ENCODE measurements at regions not wholly inside any gene's neighbourhood (a gene's known extent, or its start where the extent isn't known, plus 50 kb on each side); places are given as distances from the start of the nearest gene placed in this dataset.
A peak's percentile ranks its signal among the peaks of the same experiment; 100 is the strongest.

DNA sequence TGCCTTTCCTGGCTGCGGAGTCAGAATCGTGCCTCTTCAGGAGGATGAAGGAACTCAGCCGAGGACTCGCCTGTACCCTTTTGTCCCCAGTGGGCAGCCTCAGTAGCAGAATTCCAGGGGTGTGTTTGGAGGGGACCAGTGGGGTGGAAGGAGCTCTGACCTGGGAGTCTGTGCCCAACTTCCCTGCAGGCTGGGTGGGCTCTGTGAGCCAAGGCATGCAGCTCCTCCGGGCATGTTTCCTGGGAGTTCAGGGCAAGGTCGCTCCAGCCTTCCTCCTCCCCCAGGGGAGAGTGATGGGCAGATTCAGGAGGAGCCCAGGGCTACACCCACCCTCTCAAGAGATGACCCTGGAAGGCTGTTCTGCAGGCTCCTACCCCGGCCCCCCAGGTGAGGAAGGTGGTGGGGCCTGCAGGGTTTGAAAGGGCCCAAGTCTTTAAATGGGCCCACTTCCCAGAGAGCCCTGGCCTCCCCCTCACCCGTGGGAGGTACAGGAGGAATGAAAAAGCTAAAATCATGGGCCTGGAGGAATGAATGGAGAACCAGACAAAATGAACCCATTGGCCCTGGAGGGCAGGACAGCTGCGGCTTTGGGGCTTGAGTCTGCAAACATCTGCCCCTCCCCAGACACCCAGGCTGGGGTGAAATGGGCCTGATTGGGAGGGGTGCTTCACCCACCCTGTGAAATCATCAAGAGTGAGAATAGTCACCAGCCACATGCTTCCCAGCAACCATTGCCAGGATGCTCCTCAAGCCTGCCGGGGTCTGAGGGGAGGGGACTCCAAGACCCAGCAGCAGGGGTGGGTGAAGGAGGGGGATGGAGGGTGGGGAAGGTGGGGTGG lies 77.6 kb upstream of the PMEPA1 start:
- Mint-ChIP-seq H3K4me3 (no peak overlapping the region), H3K4me1 (no peaks in the 10 kb centered on the region), H3K36me3 (no peaks in the 10 kb centered on the region), H3K9me3 (peaks cover 3% of the 10 kb centered on the region), H3K27me3 (peaks cover 40% of the 10 kb centered on the region), H3K27ac (no peak overlapping the region)
- no peak for ATAC-seq

DNA sequence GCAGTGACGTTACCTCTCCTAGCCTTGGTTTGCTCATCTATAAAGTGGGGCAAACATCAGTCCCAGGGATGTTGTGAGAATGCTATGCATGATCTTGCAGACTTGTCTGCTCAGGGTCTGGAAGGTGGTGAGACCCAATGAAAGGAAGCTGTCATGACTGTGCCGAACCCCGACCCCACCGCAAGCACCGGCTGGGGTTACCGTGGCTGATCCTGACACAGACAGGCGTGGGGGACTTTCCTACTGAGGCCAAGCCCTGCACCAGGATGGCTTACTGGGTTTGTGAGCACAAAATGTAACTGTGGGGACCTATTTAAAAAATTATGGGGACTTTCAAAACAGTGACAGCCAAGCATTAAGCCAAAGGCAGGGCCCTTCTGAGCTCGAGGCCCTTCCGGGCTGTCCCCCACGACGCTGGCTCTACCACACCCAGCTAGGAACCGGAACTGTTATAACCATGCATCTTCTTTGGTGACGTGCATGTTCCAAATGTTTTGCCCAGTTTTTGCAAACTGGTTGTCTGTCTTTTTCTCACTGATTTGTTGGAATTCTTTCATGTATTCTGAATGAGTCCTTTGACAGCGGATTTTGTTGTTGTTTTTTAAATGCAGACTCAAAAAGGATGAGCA lies 76.6 kb upstream of the PMEPA1 start:
- peaks cover 49% of the 10 kb centered on the region for H3K27me3 Mint-ChIP-seq
- ATAC-seq = no peak
- no peak overlapping the region for H3K4me3 Mint-ChIP-seq
- H3K36me3 Mint-ChIP-seq = no peaks in the 10 kb centered on the region
- H3K9me3 Mint-ChIP-seq = peaks cover under 1% of the 10 kb centered on the region
- no peak overlapping the region for H3K27ac Mint-ChIP-seq
- H3K4me1 Mint-ChIP-seq = no peaks in the 10 kb centered on the region

DNA sequence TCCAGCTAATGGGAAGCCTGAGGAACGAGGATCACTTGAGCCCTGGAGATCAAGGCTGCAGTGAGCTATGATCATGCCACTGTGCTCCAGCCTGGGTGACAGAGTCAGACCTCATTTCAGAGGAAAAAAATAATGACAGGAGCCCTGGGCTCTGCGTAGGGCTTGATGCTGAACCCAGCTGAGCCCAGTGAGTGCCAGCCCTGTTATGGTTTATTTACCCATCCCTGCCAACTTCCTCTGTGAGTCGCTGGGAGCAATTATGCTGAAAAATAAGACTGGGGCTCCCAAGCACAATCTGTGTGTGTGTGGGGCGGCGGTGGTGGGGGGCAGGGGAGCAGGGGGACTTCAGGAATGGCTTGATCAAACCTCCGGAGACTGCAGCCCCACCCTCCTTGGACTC lies 75.9 kb upstream of the PMEPA1 start:
- Mint-ChIP-seq H3K36me3 (no peaks in the 10 kb centered on the region), H3K27ac (no peak overlapping the region), H3K27me3 (peaks cover 56% of the 10 kb centered on the region), H3K9me3 (peaks cover 5% of the 10 kb centered on the region), H3K4me3 (no peak overlapping the region), H3K4me1 (no peaks in the 10 kb centered on the region)
- ATAC-seq = no peak

DNA sequence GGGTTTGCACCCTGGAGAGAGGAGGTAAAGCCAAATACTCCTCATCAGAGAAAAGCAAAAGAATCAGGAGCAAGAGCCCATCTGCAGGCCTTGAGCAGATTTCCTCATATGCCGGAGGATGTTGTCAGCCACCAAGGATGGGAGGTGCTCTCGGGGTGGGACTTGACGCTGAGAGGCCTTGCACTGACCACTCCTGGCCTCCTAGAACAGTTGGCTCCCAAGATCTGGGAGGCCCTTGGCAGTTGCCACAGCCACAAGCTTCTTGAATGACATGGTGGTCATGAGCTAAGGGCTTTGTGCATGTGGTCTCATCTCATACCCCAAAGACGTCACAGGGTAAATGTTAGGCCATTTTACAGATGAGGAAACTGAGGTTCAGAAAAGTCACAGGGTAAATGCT lies 75.2 kb upstream of the PMEPA1 start:
- no peak for ATAC-seq
- no peak overlapping the region for H3K27ac Mint-ChIP-seq
- peaks cover 5% of the 10 kb centered on the region for H3K9me3 Mint-ChIP-seq
- H3K36me3 Mint-ChIP-seq = no peaks in the 10 kb centered on the region
- no peaks in the 10 kb centered on the region for H3K4me1 Mint-ChIP-seq
- H3K27me3 Mint-ChIP-seq = peaks cover 63% of the 10 kb centered on the region
- H3K4me3 Mint-ChIP-seq = no peak overlapping the region

DNA sequence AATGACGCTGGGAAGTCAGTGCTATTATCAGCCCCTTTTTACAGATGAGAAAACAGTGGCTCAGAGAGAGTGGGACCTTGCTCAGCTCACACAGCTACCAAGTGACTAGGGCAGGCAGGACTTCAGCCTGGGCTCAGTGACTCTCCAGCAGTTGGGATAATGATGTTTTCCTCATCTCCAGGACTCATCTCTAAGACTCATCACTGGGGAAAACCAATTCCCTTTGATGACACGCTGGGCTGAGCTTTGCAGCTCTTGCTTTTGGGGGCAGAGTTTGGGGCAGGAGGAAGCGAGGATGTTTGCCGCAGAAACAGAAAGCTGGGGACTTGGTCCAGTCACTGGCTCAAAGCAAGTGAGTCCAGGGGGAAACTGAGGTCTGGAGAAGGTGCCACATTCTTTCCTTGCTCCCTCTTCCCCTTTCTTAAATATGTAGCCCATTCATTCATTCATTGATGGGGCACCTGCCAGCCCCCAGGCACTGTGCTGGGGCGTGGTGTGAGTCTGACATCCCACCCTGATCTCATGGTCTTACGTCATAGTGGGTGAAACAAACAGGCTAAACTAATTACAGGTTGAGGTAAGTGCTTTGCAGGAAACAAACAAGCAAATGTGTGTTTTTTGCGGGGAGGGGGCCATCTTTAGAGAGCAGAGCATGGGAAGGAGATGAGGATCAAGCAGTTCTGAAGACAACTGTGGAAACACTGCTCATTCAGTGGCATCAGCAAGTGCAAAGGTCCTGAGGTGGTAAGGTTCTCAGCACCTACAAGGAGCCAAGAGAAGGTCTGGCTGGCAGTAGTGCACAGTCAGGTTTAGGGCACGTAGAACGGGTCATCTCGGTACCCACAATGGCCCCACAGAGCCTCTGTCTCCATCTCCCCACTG lies 74.4 kb upstream of the PMEPA1 start:
- Mint-ChIP-seq H3K27me3 (peaks cover 67% of the 10 kb centered on the region), H3K4me3 (no peak overlapping the region), H3K9me3 (peaks cover 5% of the 10 kb centered on the region), H3K27ac (no peak overlapping the region), H3K36me3 (no peaks in the 10 kb centered on the region), H3K4me1 (no peaks in the 10 kb centered on the region)
- ATAC-seq = no peak

DNA sequence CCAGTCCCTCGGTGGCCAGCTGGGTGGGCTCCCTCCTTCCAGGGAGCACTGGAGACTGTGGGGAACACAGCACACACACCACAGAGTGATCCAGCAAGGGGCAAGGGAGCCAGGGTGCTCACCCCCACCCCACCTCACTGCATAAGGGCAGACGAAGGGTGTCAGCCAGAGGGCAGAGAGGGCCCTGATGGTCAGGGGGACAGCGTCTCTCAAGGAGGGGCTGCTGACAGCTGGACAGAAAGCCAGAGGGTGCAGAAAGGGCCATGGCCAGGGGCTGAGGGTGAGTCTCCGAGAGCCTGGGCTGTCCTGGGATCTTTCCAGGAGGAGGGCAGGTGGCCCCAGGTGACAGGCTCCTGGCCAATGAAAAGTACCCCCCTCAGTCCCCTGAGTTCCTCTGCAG lies 73.4 kb upstream of the PMEPA1 start:
- Mint-ChIP-seq H3K4me3 (no peak overlapping the region), H3K36me3 (no peaks in the 10 kb centered on the region), H3K9me3 (peaks cover 5% of the 10 kb centered on the region), H3K27ac (no peak overlapping the region), H3K4me1 (no peaks in the 10 kb centered on the region), H3K27me3 (peaks cover 58% of the 10 kb centered on the region)
- ATAC-seq = no peak

DNA sequence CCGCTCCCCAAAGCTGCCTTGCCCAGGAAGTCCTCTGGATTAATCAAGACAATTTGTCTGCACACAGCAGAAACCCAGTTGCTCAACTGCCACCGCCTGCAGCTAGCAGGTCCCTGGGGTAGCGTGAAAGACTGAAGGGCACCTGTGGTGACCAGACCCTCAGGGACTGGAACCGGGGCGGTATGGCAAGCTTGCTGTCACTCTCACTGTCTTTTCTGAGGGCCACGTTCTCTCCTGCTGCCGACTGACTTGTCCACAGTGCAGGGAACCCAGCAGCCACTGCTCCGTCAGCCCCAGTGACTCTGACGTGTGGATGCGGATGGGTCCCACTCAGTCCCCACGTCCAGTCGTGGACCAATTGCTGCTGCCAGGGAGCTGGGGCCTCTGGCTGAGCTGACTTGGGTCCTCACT lies 72.8 kb upstream of the PMEPA1 start:
- H3K36me3 Mint-ChIP-seq = no peaks in the 10 kb centered on the region

DNA sequence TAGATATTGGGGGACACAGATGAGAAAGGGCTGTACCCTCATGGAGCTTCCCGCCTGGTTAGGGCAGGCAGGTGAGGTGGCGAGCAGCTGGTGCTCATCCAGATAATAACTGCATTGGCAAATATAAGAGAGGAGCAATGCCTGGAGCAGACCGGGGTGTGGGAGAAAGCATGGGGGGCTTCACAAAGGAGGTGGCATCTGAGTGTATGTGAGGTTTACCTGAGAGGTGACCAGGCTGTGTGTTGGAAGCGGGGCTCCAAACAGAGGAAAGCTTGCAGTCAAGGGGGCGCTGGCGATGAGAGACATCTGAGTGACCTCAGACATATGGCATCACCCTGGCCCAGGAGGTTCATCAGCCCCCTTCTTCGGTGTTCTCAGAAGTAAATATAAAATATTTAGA lies 72.1 kb upstream of the PMEPA1 start:
- H3K27ac Mint-ChIP-seq = no peak overlapping the region
- H3K27me3 Mint-ChIP-seq = peaks cover 46% of the 10 kb centered on the region

More for the DNA sequence above, 72.8 kb upstream of the PMEPA1 start:
- Mint-ChIP-seq H3K9me3 (peaks cover 5% of the 10 kb centered on the region), H3K27me3 (peaks cover 53% of the 10 kb centered on the region), H3K4me3 (no peak overlapping the region), H3K27ac (no peak overlapping the region), H3K4me1 (no peaks in the 10 kb centered on the region)
- no peak for ATAC-seq

DNA sequence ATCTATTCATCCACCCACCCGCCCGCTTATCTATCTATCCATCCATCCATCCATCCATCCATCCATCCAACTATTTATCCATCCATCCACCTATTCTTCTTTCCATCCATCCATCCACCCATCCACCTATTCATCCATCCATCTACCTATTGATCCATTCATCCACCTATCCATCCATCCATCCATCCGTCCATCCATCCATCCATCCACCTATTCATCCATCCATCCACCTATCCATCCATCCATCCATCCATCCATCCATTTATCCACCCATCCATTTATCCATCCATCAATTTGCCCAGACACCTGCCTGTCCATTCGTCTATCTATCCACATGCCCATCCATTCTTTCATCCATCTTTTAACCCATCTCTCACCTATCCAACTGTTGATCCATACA lies 71.1 kb upstream of the PMEPA1 start:
- no peak for ATAC-seq
- H3K4me1 Mint-ChIP-seq = no peaks in the 10 kb centered on the region
- H3K9me3 Mint-ChIP-seq = peaks cover 5% of the 10 kb centered on the region
- no peak overlapping the region for H3K4me3 Mint-ChIP-seq
- H3K27ac Mint-ChIP-seq = no peak overlapping the region
- no peaks in the 10 kb centered on the region for H3K36me3 Mint-ChIP-seq
- H3K27me3 Mint-ChIP-seq = peaks cover 46% of the 10 kb centered on the region

More for the DNA sequence above, 72.1 kb upstream of the PMEPA1 start:
- ATAC-seq = no peak
- no peak overlapping the region for H3K4me3 Mint-ChIP-seq
- H3K9me3 Mint-ChIP-seq = peaks cover 5% of the 10 kb centered on the region
- no peaks in the 10 kb centered on the region for H3K36me3 Mint-ChIP-seq
- no peaks in the 10 kb centered on the region for H3K4me1 Mint-ChIP-seq

DNA sequence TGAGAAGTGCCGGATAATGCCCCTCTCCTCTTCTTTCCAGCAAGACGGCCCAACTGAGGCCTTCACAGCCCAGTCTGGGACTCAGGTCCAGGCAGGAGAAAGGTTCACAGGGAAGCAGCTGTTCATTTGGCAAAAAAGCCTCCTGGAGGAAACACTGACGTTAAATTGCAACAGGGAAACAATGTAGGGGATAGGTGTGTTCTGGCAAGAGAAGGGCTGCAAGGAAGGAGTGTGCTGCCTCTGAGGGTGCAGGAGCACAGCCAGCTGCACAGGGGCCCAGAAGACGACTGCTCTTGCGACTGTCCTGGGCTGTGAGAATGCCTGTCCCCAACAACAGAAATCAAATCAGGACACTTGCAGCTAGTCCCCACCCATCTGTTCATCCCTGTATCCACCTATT lies 70.6 kb upstream of the PMEPA1 start:
- peaks cover 51% of the 10 kb centered on the region for H3K27me3 Mint-ChIP-seq
- no peaks in the 10 kb centered on the region for H3K4me1 Mint-ChIP-seq
- ATAC-seq = no peak
- peaks cover 5% of the 10 kb centered on the region for H3K9me3 Mint-ChIP-seq
- no peaks in the 10 kb centered on the region for H3K36me3 Mint-ChIP-seq
- no peak overlapping the region for H3K4me3 Mint-ChIP-seq
- H3K27ac Mint-ChIP-seq = no peak overlapping the region

DNA sequence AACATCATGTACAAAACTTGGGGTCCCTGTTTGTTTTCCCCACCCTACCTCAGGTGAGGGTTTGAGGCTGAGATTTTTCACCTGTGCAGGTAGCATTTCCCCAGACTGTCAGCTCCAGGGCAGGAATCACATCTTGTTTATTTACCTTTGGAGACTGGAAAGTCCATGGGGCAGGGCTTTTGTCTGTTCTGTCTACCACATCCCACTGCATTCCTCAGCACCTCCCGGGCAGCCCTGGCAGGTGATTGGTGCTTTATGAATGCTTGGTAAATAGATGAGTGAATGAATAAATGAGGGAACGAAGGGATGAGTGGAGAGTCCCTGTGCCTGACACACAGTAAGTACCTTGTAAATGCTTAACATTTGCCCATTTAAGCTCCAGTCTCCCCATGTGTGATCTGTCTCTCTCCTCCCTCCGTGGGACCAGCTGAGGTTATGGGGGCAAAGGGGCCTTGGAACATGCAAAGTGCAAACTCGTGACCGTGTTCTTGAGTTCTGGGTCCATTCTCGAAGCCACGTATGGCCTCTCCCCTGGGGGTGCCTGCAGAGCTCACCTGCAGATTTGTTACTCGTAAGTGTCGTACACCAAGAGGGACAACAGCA lies 69.7 kb upstream of the PMEPA1 start:
- Mint-ChIP-seq H3K4me1 (no peaks in the 10 kb centered on the region), H3K4me3 (no peak overlapping the region), H3K27ac (no peak overlapping the region), H3K9me3 (peaks cover 5% of the 10 kb centered on the region), H3K36me3 (no peaks in the 10 kb centered on the region), H3K27me3 (peaks cover 58% of the 10 kb centered on the region)
- no peak for ATAC-seq

DNA sequence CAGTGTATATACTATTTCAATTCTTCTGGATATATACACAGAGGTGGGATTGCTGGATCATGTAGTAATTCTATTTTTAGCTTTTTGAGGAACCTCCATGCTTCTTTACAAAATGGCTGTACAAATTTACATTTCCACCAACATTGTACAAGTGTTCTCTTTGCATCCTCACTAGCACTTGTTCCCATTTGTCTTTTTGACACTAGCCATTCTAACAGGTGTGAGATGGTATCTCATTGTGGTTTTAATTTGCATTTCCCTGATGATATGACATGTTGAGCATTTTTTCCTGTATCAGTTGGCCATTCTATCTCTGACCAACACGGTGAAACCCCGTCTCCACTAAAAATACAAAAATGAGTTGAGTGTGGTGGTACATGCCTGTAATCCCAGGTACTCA lies 68.1 kb upstream of the PMEPA1 start:
- Mint-ChIP-seq H3K4me3 (no peak overlapping the region), H3K4me1 (no peaks in the 10 kb centered on the region), H3K36me3 (no peaks in the 10 kb centered on the region), H3K9me3 (peaks cover 5% of the 10 kb centered on the region), H3K27me3 (peaks cover 62% of the 10 kb centered on the region), H3K27ac (no peak overlapping the region)
- ATAC-seq = no peak

DNA sequence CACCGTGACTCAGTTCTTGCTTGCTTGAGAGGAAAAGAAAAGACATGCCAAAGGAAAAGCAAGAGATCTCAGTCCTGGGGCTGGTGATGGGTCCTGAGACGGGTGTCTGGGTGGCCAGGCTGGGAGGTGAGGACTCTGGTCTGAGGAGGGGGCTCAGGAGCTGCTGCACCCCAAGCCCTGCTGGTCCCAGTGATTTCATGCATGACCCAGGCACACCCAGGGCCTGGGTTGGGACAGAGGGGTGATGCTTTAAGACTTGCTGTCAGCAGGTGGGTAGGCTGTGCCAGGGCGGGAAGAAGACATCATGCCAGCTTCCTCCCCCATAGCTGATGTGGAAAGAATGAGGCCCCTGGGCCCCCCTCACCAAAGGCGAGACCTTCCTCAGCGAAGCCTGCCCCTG lies 65.1 kb upstream of the PMEPA1 start:
- Mint-ChIP-seq H3K36me3 (no peaks in the 10 kb centered on the region), H3K4me1 (peaks cover 4% of the 10 kb centered on the region), H3K9me3 (no peaks in the 10 kb centered on the region), H3K27ac (no peak overlapping the region), H3K27me3 (peaks cover 42% of the 10 kb centered on the region), H3K4me3 (no peak overlapping the region)
- peak; percentile 54 for ATAC-seq

DNA sequence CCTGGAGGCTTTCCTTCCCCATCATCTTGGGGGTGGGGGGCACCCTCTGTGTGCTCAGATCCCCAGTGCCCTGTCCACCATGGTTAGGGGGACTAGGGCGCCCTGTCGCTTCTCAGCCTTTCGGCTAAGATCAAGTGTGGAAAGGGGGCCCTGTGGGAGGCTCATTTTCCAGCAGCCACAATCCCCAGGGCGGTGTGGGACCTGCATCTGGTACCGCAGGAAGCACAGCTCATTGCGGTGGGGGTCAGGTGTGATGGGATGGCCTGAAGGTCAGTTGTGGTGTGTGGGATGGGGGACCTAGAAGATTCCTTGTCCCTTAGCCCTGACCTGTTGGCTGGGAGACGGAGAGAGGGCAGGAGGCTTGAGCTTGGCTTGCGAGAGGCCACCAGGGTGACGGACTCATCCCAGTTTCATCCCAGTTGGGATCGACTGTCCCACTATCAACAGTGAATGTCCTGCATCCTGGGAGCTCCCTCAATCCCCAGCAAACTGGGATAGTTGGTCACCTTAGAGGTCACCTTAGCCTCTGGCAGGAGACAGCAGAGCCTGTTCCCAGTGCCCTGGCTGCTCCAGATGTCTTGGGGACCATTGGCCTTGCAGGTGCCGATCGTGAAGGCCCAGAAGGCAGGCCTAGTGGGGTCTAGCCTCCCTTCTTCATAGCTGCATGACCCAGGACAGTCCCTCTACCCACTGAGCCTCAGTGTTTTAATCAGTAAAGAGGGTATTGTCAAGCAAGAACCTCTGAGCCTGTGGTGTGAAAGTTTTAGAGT lies 64.5 kb upstream of the PMEPA1 start:
- Mint-ChIP-seq H3K27me3 (peaks cover 46% of the 10 kb centered on the region), H3K4me1 (peaks cover 4% of the 10 kb centered on the region), H3K36me3 (no peaks in the 10 kb centered on the region), H3K4me3 (no peak overlapping the region), H3K9me3 (no peaks in the 10 kb centered on the region), H3K27ac (no peak overlapping the region)
- ATAC-seq = no peak
